Testis (tissue), 2 donors: ENCODE measurements at regions not wholly inside any gene's neighbourhood (a gene's known extent, or its start where the extent isn't known, plus 50 kb on each side); places are given as distances from the start of the nearest gene placed in this dataset.

Source experiments
- POLR2A ChIP-seq: fragments of 450-650 bp; IDR thresholded peaks from one replicate; pipeline ENCODE4 v1.6.1; 2017; ENCODE audit warnings: antibody characterized with exemption, mild to moderate bottlenecking, moderate library complexity
- TF ChIP-seq, protein P1 (sequence below), 3 experiments: fragments of 450-650 bp in 2 of 3; fragments of 200-600 bp in 1 of 3; sonication (generic) in 1 of 3; IDR thresholded peaks; one replicate each; pipeline ENCODE4 v1.5.1; 2016 to 2019; ENCODE audit warnings: antibody characterized with exemption in 3 of 3, mild to moderate bottlenecking in 2 of 3, moderate library complexity in 1 of 3

DNA sequence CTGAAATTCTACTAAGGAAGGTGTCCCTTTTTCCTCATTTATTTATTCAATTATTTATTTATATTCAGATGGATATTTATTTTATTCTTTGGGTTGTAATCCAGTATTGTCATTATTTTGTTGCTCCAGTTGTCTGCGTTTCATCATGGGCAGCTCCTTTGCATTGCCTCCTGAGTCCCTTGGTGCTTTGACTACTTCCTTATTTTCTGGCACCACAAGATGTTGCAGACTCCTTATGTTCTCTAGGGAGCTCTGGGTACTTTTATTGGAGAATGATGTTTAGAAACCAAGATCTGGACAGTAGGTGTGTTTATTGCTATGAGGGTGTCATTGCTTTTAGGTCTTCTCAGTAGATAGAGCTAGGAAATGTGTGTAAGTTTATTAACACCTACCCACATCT is 59.9 kb upstream of the ERRFI1 start:
- TF ChIP-seq, protein P1, sequence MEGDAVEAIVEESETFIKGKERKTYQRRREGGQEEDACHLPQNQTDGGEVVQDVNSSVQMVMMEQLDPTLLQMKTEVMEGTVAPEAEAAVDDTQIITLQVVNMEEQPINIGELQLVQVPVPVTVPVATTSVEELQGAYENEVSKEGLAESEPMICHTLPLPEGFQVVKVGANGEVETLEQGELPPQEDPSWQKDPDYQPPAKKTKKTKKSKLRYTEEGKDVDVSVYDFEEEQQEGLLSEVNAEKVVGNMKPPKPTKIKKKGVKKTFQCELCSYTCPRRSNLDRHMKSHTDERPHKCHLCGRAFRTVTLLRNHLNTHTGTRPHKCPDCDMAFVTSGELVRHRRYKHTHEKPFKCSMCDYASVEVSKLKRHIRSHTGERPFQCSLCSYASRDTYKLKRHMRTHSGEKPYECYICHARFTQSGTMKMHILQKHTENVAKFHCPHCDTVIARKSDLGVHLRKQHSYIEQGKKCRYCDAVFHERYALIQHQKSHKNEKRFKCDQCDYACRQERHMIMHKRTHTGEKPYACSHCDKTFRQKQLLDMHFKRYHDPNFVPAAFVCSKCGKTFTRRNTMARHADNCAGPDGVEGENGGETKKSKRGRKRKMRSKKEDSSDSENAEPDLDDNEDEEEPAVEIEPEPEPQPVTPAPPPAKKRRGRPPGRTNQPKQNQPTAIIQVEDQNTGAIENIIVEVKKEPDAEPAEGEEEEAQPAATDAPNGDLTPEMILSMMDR (IDR thresholded peaks at IDR 0.05), result no peak
- TF ChIP-seq POLR2A, result no peak
